CD8-positive, alpha-beta memory T cell (primary cell): ENCODE measurements at regions not wholly inside any gene's neighbourhood (a gene's known extent, or its start where the extent isn't known, plus 50 kb on each side); places are given as distances from the start of the nearest gene placed in this dataset.
A peak's percentile ranks its signal among the peaks of the same experiment; 100 is the strongest.

Experiments
- CTCF ChIA-PET: fragments of 350-600 bp; sonication (Branson Sonifier 250); formaldehyde crosslinking; loops from one replicate; lab custom pipeline; 2021; ENCODE audit warnings: antibody characterized with exemption; lab: Charles Lee
- POLR2A ChIA-PET: fragments of 350-600 bp; sonication (Branson Sonifier 250); formaldehyde crosslinking; loops from one replicate; lab custom pipeline; 2021; ENCODE audit warnings: antibody characterized with exemption; lab: Charles Lee
- DNase-seq, 5 donors: peaks; one replicate each; pipeline versions ENCODE4 v3.0.0 to v3.0.0-alpha.2; 2020 to 2022; ENCODE audit warnings: mixed read lengths in 1 of 5
- H3K27ac ChIP-seq: one replicate; pipeline ENCODE4 v1.7.0; 2013; ENCODE audit warnings: low read depth, mild to moderate bottlenecking, low read length, moderate library complexity
- H3K27me3 ChIP-seq: 2 replicates; pipeline ENCODE4 v1.7.0; 2013; ENCODE audit warnings: low read length, mild to moderate bottlenecking; ENCODE audit not compliant: insufficient read depth, poor library complexity, severe bottlenecking
- H3K36me3 ChIP-seq: 2 replicates; pipeline ENCODE4 v1.7.0; 2013; ENCODE audit warnings: mild to moderate bottlenecking, low read length, moderate library complexity; ENCODE audit not compliant: insufficient read depth
- H3K4me1 ChIP-seq: 2 replicates; pipeline ENCODE4 v1.7.0; 2013; ENCODE audit warnings: mild to moderate bottlenecking, low read length, moderate library complexity; ENCODE audit not compliant: insufficient read depth
- H3K4me3 ChIP-seq: 2 replicates; pipeline ENCODE4 v1.7.0; 2013; ENCODE audit warnings: mild to moderate bottlenecking, low read length
- H3K9me3 ChIP-seq: 2 replicates; pipeline ENCODE4 v1.7.0; 2013; ENCODE audit warnings: mild to moderate bottlenecking, low read length
- H3K27ac Mint-ChIP-seq, 8 donors: one replicate each; pipeline ENCODE4 v1.8.0; 2020 to 2021; ENCODE audit warnings: mixed read lengths in 8 of 8, mild to moderate bottlenecking in 6 of 8, inconsistent platforms in 3 of 8, moderate library complexity in 3 of 8
- H3K27me3 Mint-ChIP-seq, 2 donors: one replicate each; pipeline ENCODE4 v1.8.0; 2020 to 2021; ENCODE audit warnings: mixed read lengths in 2 of 2, mild to moderate bottlenecking in 1 of 2, moderate library complexity in 1 of 2
- H3K36me3 Mint-ChIP-seq, 3 donors: one replicate each; pipeline ENCODE4 v1.8.0; 2020 to 2021; ENCODE audit warnings: mixed read lengths in 3 of 3, inconsistent platforms in 1 of 3, mild to moderate bottlenecking in 1 of 3
- H3K4me1 Mint-ChIP-seq, 3 donors: one replicate each; pipeline ENCODE4 v1.8.0; 2020 to 2021; ENCODE audit warnings: mixed read lengths in 3 of 3, inconsistent platforms in 1 of 3, mild to moderate bottlenecking in 1 of 3
- H3K4me3 Mint-ChIP-seq, 7 donors: one replicate each; pipeline ENCODE4 v1.8.0; 2020 to 2021; ENCODE audit warnings: mixed read lengths in 7 of 7, mild to moderate bottlenecking in 6 of 7, moderate library complexity in 4 of 7, inconsistent platforms in 2 of 7
- H3K9me3 Mint-ChIP-seq, 5 donors: one replicate each; pipeline ENCODE4 v1.8.0; 2020 to 2022; ENCODE audit warnings: mixed read lengths in 5 of 5, mild to moderate bottlenecking in 3 of 5, moderate library complexity in 2 of 5, inconsistent platforms in 1 of 5

DNA sequence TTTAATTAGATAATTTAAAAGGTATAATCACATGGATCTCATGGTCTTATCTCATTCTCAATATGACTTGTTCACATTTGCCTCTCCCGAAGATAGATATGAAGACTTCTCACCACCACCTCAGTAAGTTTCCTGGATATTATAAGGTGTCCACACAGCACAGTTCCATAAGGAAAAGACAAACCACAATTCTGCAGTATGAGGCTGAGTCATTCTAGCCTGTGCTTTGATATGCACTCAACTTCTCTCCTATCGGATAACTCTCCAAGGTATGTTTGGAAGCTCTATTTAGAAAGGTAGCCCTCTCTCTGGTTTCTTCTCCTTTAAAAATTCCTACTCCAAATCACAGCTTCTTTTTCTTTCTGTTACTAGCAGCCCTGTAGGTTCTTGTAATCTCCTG is 612.8 kb downstream of the ZPLD1 start:
- no peaks in the 10 kb centered on the region for H3K27me3 Mint-ChIP-seq
- H3K9me3 ChIP-seq, result no peaks in the 10 kb centered on the region

GRCh38 chr3:103048068-103048722 is 613.4 kb downstream of the ZPLD1 start:
- peak overlapping the region in 1 of 8 donors; percentile 38 for H3K27ac Mint-ChIP-seq
- no peaks in the 10 kb centered on the region for H3K4me1 Mint-ChIP-seq
- no peaks in the 10 kb centered on the region for H3K4me1 ChIP-seq
- H3K36me3 ChIP-seq, result no peaks in the 10 kb centered on the region
- DNase-seq, result no peak
- H3K27me3 ChIP-seq, result no peaks in the 10 kb centered on the region
- no peak overlapping the region for H3K27ac ChIP-seq
- no peak overlapping the region for H3K4me3 Mint-ChIP-seq
- no peaks in the 10 kb centered on the region for H3K9me3 ChIP-seq
- ChIA-PET CTCF (no interaction called here), POLR2A (no interaction called here)
- no peaks in the 10 kb centered on the region for H3K27me3 Mint-ChIP-seq
- H3K36me3 Mint-ChIP-seq, result no peaks in the 10 kb centered on the region
- H3K4me3 ChIP-seq, result no peak overlapping the region
- H3K9me3 Mint-ChIP-seq, result peaks cover 0 to 4% (median 0%) of the 10 kb centered on the region in 5 donors

More for the DNA sequence above, 612.8 kb downstream of the ZPLD1 start:
- Histone ChIP-seq H3K4me3 (no peak overlapping the region), H3K27me3 (no peaks in the 10 kb centered on the region), H3K36me3 (no peaks in the 10 kb centered on the region), H3K27ac (no peak overlapping the region), H3K4me1 (no peaks in the 10 kb centered on the region)
- POLR2A ChIA-PET, result no interaction called here
- Mint-ChIP-seq H3K27ac (no peak overlapping the region), H3K9me3 (peaks cover 0 to 2% (median 0%) of the 10 kb centered on the region in 5 donors), H3K4me1 (no peaks in the 10 kb centered on the region), H3K36me3 (no peaks in the 10 kb centered on the region), H3K4me3 (no peak overlapping the region)
- CTCF ChIA-PET, result no interaction called here
- DNase-seq, result no peak

DNA sequence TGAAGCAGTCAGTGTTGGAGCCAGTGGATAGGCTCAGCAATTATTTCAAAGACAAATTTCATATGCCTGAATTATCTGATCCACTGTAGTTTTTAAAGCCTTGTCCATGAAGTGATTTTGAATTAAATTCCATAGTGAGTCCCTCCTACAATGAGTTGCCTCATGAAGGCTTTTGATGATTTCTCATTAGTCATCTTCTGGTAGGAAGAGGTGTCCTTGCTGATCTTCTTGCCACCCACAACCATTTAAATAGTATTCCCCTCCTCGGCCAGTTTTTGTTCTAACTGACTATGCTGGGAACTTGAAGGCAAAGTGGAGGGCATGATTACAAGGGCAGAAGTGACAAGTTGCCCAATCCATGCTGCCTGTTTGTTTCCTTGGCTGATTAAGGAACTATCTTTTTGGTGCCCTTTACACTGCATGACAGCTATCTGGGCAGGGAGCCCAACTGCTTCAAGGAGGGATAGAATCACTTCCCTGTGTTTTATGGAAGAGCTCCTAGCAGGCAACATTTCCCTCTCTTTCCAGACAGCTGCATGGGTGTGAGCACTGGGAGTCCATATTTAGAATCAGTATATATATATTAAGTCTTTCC is 617.5 kb downstream of the ZPLD1 start:
- no peaks in the 10 kb centered on the region for H3K9me3 ChIP-seq
- Mint-ChIP-seq H3K4me1 (no peaks in the 10 kb centered on the region), H3K27ac (no peak overlapping the region), H3K9me3 (peaks cover 0 to 6% (median 0%) of the 10 kb centered on the region in 5 donors), H3K27me3 (peaks cover 0 to 2% of the 10 kb centered on the region in 2 donors), H3K36me3 (no peaks in the 10 kb centered on the region), H3K4me3 (no peak overlapping the region)
- DNase-seq, result no peak
- no peak overlapping the region for H3K4me3 ChIP-seq
- H3K27me3 ChIP-seq, result no peaks in the 10 kb centered on the region
- CTCF ChIA-PET, result no interaction called here
- no peaks in the 10 kb centered on the region for H3K4me1 ChIP-seq
- H3K36me3 ChIP-seq, result no peaks in the 10 kb centered on the region
- POLR2A ChIA-PET, result no interaction called here
- H3K27ac ChIP-seq, result no peak overlapping the region

DNA sequence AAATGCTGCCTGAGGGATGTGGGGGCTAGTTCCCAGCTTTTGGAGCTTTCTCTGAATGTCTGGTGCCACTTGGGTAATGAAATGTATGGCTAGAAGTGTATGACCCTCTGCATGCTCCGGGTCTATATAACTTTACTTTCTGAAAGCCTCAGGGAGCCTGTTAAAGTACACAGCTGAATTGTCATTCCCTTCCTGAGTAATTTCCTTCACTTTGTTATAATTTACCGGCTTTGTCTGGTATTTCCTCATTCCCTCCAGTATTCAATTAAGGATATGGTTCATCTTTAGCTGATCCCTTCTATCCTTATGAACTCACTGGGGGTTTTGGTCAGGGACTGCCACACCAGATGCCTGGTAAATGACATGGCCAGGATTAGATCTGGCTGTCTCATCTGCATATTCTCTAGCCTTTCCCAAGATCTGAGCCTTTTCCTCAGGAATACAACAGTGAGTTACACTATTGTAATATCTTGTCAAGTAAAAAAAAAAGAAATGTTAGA is 620.3 kb downstream of the ZPLD1 start:
- CTCF ChIA-PET, result no interaction called here
- POLR2A ChIA-PET, result no interaction called here

GRCh38 chr3:103056542-103056941 is 621.7 kb downstream of the ZPLD1 start:
- no peaks in the 10 kb centered on the region for H3K9me3 ChIP-seq
- Mint-ChIP-seq H3K4me1 (no peaks in the 10 kb centered on the region), H3K27me3 (peaks cover 0 to 2% of the 10 kb centered on the region in 2 donors), H3K9me3 (peaks cover 0 to 5% (median 0%) of the 10 kb centered on the region in 5 donors), H3K36me3 (no peaks in the 10 kb centered on the region), H3K4me3 (no peak overlapping the region), H3K27ac (no peak overlapping the region)
- no peak overlapping the region for H3K27ac ChIP-seq
- no peaks in the 10 kb centered on the region for H3K4me1 ChIP-seq
- ChIA-PET CTCF (interaction anchor here (0.5 kb wide), 1 partner anchor 390 kb away, joined by 3 read pairs; no protein-coding TSS in a partner anchor), POLR2A (no interaction called here)
- no peak for DNase-seq
- no peaks in the 10 kb centered on the region for H3K36me3 ChIP-seq
- no peak overlapping the region for H3K4me3 ChIP-seq
- H3K27me3 ChIP-seq, result no peaks in the 10 kb centered on the region

More for the DNA sequence above, 620.3 kb downstream of the ZPLD1 start:
- Histone ChIP-seq H3K4me3 (no peak overlapping the region), H3K27ac (no peak overlapping the region), H3K9me3 (no peaks in the 10 kb centered on the region), H3K4me1 (no peaks in the 10 kb centered on the region), H3K27me3 (no peaks in the 10 kb centered on the region), H3K36me3 (no peaks in the 10 kb centered on the region)
- no peak overlapping the region for H3K27ac Mint-ChIP-seq
- H3K9me3 Mint-ChIP-seq, result peaks cover 0 to 6% (median 0%) of the 10 kb centered on the region in 5 donors
- no peaks in the 10 kb centered on the region for H3K4me1 Mint-ChIP-seq
- DNase-seq, result no peak
- no peaks in the 10 kb centered on the region for H3K36me3 Mint-ChIP-seq
- no peak overlapping the region for H3K4me3 Mint-ChIP-seq
- peaks cover 0 to 2% of the 10 kb centered on the region in 2 donors for H3K27me3 Mint-ChIP-seq

- H3K9me3 Mint-ChIP-seq, result peaks cover 0 to 5% (median 0%) of the 10 kb centered on the region in 5 donors
- Histone ChIP-seq H3K27me3 (no peaks in the 10 kb centered on the region), H3K9me3 (no peaks in the 10 kb centered on the region), H3K36me3 (no peaks in the 10 kb centered on the region), H3K27ac (no peak overlapping the region), H3K4me3 (no peak overlapping the region), H3K4me1 (no peaks in the 10 kb centered on the region)
- peaks cover 0 to 2% of the 10 kb centered on the region in 2 donors for H3K27me3 Mint-ChIP-seq
- no peaks in the 10 kb centered on the region for H3K36me3 Mint-ChIP-seq
- POLR2A ChIA-PET, result no interaction called here
- CTCF ChIA-PET, result interaction anchor here (0.5 kb wide), 1 partner anchor 389 kb away, joined by 3 read pairs; no protein-coding TSS in a partner anchor
- DNase-seq, result no peak
- no peak overlapping the region for H3K4me3 Mint-ChIP-seq
- H3K4me1 Mint-ChIP-seq, result no peaks in the 10 kb centered on the region
- no peak overlapping the region for H3K27ac Mint-ChIP-seq
Measured at GRCh38 chr3:103057003-103057402, 622.2 kb downstream of the ZPLD1 start.

DNA sequence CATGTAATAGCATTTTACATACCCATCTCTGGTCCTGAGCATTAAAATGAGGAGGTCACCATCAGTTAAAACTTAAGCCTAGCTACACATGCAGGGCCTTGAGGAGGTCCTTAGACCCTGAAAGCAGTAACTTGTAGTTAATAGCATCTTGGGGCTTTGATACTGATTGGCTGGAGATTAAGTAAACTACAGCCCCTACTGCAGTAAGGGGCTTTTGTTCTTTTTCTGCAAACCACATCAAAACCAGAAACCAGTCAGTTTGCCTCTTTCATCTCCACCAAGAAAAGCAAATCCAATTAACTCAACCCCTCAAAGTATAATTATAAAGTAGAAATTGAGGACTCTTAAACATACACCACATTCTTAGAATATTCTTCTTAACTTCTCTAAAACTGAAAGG is 622.7 kb downstream of the ZPLD1 start:
- H3K9me3 ChIP-seq, result no peaks in the 10 kb centered on the region
- H3K4me3 Mint-ChIP-seq, result no peak overlapping the region
- no peaks in the 10 kb centered on the region for H3K4me1 Mint-ChIP-seq
- ChIA-PET POLR2A (no interaction called here), CTCF (no interaction called here)
- H3K36me3 Mint-ChIP-seq, result no peaks in the 10 kb centered on the region
- H3K27ac ChIP-seq, result no peak overlapping the region
- H3K36me3 ChIP-seq, result no peaks in the 10 kb centered on the region
- H3K9me3 Mint-ChIP-seq, result peaks cover 0 to 5% (median 0%) of the 10 kb centered on the region in 5 donors
- no peaks in the 10 kb centered on the region for H3K27me3 ChIP-seq
- H3K4me3 ChIP-seq, result no peak overlapping the region
- DNase-seq, result no peak
- no peak overlapping the region for H3K27ac Mint-ChIP-seq
- H3K27me3 Mint-ChIP-seq, result peaks cover 0 to 2% of the 10 kb centered on the region in 2 donors
- no peaks in the 10 kb centered on the region for H3K4me1 ChIP-seq

DNA sequence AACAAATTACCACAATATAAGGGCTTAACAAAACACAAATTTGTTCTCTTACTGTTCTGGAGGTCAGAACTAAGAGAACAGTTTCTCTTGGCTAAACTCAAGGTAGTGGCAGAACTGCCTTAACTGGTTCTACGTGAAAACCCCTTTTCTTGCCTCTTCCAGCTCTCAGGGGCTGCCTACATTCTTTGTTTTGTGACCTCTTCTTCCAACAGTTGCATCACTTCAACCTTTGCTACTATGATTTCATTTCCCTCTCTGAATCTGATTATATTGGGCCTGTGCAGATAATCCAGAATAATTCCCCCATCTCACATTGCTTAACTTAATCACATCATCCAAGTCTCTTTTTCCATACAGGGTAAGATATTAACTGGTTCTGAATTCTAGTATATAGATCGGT is 624.6 kb downstream of the ZPLD1 start:
- Mint-ChIP-seq H3K27ac (no peak overlapping the region), H3K36me3 (no peaks in the 10 kb centered on the region), H3K9me3 (peaks cover 0 to 5% (median 0%) of the 10 kb centered on the region in 5 donors), H3K4me1 (no peaks in the 10 kb centered on the region), H3K4me3 (no peak overlapping the region), H3K27me3 (peaks cover 0 to 2% of the 10 kb centered on the region in 2 donors)
- Histone ChIP-seq H3K4me1 (no peaks in the 10 kb centered on the region), H3K27ac (no peak overlapping the region), H3K4me3 (no peak overlapping the region), H3K27me3 (no peaks in the 10 kb centered on the region), H3K9me3 (no peaks in the 10 kb centered on the region), H3K36me3 (no peaks in the 10 kb centered on the region)
- ChIA-PET POLR2A (no interaction called here), CTCF (no interaction called here)
- no peak for DNase-seq
